ENCODE measurements at regions not wholly inside any gene's neighbourhood (a gene's known extent, or its start where the extent isn't known, plus 50 kb on each side); places are given as distances from the start of the nearest gene placed in this dataset.
"Not testable (repeated sequence)": the region's sequence is repeated elsewhere in the genome, so short reads cannot be mapped to it uniquely, and the experiment has no call there.

DNA sequence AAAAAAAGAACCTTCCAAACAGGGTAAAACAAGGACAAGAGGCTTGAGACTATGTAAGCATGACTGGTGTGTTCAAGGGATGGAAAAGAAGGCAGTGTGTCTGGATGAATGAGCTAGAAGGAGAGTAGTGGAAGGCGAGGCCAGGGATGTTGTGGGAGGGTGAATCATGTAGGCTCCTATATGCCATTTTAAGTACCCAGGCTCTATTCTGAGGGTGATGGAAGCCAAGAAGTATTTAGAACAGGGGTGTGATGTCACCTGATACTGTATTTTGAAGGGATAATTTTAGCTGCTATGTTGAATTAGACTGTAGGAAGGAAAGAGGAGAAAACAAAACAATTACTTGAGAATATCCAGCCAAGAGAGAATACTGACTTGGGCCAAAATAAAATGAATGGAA, 524.7 kb upstream of the CRIM1 start:
- in situ Hi-C loops (cut with MboI; ENCODE audit: low sequenced_read_pairs): no loop called here

DNA sequence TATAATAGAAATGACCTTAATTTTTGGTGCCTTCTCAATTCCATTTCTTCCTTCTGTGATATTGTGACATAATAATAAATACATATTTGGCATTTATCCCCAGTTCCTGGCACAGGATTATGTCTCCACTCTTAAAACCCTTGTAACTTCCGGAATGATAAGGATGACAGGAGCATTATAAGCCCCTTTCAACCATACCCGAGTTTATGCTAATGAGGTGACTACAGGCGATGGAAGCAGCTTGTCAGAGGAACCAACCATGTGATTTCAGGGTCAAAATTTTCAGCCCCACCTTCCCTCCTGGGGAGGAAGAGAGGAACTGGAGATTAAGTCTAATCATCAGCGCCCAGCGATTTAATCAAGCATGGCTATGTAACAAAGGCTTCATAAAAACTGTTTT, 528.5 kb upstream of the CRIM1 start:
- in situ Hi-C loops (cut with MboI; ENCODE audit: low sequenced_read_pairs): no loop called here

DNA sequence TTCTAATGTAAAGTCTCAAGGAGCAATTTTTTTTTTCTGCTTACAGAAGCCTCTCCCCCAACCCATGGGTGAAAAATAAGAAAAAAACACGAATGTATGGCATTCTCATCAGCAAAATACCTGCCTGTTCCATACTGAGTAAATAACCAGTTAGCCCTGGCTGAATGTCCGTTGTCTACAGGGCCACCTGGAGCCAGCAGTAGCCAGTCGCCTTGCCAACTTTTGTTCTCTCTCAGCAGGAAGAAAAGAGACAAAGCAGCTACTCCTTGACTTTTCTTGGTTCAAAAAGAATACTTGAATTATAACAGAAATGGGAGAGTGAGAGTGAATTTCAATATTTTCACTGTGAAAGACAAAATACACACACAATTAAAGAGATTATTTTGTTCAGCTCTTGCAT, 532.9 kb upstream of the CRIM1 start:
- in situ Hi-C loops (cut with MboI; ENCODE audit: low sequenced_read_pairs): no loop called here

DNA sequence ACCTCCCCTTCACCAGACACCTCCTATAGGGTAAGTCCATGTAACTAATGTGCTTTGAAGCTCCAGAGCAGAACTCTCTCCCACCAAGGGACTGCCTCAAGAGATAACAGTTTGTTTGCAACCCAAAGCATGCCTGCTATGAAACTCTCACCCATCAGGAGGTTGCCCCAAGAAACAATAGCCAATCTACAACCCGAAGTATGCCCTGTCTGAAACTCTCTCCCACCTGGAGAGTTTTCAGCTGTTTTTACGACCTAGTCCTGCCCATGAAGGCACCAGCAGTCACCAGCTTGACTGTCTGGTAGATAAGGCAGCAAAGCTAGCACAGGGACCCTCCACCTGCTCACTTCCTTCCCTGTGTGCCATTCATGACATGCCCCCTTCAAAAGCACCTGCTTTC, 533.9 kb upstream of the CRIM1 start:
- in situ Hi-C loops (cut with MboI; ENCODE audit: low sequenced_read_pairs): no loop called here

DNA sequence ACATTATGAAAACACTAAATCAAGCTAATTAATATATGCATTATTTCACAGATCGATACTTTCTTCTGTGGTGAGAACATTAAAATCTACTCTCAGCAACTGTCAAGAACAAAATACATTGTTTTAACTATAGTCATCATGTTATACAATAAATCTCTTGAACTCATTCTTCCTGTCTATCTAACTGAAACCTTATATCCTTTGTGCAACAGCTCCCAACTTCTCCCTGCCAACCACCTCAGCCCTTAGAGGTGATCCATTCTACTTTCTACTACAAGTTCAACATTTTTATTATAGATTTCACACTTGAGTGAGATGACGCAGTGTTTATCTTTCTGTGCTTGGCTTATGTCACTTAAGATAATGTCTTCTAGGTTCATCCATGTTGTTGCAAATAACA, 535.2 kb upstream of the CRIM1 start:
- in situ Hi-C loops (cut with MboI; ENCODE audit: low sequenced_read_pairs): no loop called here

DNA sequence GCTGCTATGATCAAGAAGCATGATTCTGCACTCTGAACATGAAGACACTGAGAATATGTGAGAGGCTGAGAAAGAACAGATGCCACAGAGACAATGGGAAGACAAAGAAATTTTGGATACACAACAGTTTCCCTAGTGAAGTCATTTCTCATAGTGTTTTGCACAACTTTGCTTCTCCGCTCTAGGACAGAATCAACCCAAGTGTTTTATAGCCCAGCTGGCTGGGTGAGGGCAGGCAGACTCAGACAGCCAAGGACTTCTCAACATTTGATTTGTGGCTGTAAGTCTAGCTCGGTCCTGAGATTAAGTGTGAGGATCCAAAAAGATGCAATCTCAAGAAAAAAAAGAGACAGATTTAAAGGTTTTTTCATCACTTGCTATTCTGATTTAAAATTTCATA, 536.5 kb upstream of the CRIM1 start:
- in situ Hi-C loops (cut with MboI; ENCODE audit: low sequenced_read_pairs): no loop called here

DNA sequence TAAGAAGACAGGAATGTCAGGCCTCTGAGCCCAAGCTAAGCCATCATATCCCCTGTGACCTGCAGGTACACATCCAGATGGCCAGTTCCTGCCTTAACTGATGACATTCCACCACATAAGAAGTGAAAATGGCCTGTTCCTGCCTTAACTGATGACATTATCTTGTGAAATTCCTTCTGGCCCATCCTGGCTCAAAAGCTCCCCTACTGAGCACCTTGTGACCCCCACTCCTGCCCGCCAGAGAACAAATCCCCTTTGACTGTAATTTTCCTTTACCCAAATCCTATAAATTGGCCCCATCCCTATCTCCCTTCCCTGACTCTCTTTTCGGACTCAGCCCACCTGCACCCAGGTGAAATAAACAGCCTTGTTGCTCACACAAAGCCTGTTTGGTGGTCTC, 537.2 kb upstream of the CRIM1 start:
- in situ Hi-C loops (cut with MboI; ENCODE audit: low sequenced_read_pairs): not testable (repeated sequence)

DNA sequence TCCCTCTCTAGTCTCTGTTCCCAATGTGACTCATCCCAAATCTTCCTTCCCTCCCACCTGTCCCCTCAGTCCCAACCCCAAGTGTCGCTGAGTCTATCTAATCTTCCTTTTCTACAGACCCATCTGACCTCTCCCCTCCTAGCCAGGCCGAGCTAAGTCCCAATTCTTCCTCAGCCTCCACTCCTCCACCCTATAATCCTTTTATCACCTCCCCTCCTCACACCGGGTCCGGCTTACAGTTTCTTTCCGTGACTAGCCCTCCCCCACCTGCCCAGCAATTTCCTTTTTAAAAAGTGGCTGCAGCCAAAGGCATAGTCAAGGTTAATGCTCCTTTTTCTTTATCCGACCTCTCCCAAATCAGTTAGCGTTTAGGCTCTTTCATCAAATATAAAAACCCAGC, 541.0 kb upstream of the CRIM1 start:
- in situ Hi-C loops (cut with MboI; ENCODE audit: low sequenced_read_pairs): not testable (repeated sequence)

DNA sequence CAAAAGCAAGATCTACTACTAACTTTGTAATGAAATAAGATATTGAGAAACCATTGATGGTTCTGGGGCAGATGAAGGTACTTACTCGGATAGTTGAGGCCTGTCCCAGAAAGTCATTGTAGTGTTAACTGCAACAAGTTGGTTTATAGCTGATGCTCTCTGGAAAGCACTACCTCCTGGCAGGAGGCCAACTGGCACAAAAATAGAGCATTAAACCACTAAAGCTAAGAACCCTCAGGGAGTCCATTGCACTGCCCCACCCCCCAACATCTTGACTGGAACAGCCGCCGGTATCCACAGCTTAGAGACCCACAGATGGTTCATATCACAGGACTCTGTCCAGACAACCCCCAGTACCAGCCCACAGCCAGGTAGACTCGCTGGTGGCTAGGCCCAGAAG, 552.5 kb upstream of the CRIM1 start:
- in situ Hi-C loops (cut with MboI; ENCODE audit: low sequenced_read_pairs): no loop called here

DNA sequence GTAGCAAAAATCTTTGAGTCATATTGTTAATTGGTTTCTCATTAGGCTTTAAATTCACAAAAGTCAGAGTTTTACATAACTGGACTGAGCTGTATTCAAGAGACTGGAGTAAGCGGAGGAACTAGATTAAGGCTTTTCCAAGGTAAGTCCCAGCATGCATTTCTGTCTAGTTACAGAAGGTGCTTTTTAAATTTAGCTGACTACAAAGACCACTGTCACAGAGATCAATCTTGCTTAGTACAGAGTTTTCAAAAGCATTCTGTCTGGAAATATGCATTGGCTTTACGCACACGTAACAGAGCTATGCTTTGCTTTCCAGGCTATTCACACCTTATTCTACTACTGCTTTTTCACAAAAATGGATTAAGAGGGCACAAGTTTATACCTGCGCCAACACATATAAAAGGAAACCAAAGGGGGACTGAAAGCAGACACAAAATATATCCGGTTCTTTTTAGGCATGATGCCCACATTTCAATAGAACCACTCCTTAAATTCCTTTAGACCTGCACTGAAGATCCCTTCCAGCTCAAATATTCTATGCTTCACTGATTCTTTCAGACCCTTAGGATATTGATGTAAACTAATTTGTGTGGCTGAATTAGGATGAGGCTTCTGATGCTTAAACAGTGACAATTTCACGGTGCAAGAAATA, 560.7 kb upstream of the CRIM1 start:
- in situ Hi-C loops (cut with MboI; ENCODE audit: low sequenced_read_pairs): no loop called here

DNA sequence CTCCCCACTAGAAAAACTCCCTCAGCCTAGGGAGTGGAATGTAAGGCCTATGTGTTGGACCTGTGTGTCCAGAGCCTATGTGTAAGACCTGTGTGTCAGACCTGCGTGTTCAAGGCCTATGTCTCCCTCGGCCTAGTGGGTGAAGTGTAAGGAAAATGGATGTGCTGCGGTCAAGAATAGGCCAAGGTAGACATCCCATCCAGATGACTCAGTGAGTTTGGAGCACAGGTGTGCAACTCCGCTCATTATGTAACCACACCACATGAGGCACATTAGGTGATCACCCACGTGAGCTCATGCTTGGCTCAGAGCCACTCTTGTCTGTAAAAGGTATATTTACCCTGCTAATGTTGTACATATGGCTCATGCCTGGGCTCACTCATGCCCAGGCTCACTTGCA, 565.3 kb upstream of the CRIM1 start:
- in situ Hi-C loops (cut with MboI; ENCODE audit: low sequenced_read_pairs): no loop called here

DNA sequence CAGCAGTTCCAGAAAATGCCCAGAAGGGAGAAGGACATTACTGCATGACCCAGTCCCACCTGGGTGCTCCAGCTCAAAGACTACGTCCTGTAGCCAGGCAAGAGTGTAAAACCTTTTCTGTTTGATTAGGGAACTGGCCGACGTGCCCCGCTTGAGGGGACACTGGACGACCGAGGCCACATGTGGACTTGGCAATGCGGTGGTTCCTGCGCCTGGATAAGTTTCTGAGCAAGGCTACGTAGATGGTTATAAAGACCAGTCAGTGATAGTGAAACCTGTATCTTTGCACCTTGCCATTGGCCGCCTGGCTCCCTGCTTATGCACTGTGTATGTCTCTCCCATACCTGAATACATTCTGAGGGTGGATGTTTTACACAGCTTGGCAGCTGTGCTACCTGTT, 567.0 kb upstream of the CRIM1 start:
- in situ Hi-C loops (cut with MboI; ENCODE audit: low sequenced_read_pairs): no loop called here

DNA sequence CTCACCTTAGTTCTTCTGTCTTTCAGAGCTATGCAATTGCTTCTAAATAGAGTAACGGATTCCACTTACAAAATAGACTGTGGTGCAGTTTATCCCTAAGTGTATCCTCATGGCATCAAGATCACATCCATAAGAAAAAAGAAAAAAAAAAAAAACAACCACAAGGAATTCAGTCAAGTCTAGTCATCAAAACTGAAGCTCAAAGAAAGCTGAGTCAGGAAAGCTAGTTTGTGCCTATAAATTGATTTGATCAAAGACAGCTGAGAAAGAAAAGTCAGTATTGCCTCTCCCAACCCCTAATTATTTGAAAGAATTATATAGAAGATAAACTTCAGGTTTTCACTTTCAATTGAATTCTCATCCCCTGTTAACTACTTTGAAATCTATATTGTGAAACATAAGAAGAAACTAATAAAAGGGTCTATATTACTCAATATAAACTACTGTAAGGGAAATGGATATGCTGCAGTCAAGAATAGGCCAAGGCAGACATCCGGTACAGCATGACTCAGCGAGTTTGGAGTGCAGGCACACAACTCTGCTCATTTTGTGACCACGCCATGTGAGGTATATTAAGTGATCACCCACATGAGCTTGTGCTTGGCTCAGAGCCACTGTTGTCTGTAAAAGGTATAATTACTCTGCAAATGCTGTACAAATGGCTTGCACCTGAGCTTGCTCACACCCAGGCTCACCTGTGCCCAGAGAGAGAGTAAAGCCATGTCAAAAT, 568.1 kb upstream of the CRIM1 start:
- in situ Hi-C loops (cut with MboI; ENCODE audit: low sequenced_read_pairs): no loop called here

DNA sequence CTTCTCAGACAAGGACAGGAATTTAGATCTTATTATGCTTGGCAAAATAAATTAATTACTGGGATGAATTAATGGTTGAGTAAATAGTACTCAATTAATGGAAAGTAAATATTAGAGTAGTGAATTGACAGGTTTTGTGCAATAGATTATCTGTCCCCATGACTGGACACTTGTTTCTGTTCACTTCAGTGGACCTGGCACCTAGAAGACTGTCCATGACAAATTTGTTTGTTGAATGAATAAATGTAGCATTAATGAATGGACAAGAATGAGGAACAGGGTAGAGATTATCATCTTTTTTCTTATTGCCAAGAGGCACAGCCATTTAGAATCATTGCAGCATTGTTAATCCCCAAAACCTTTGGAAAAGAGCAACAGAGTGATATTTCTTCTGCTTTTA, 570.0 kb upstream of the CRIM1 start:
- in situ Hi-C loops (cut with MboI; ENCODE audit: low sequenced_read_pairs): no loop called here

DNA sequence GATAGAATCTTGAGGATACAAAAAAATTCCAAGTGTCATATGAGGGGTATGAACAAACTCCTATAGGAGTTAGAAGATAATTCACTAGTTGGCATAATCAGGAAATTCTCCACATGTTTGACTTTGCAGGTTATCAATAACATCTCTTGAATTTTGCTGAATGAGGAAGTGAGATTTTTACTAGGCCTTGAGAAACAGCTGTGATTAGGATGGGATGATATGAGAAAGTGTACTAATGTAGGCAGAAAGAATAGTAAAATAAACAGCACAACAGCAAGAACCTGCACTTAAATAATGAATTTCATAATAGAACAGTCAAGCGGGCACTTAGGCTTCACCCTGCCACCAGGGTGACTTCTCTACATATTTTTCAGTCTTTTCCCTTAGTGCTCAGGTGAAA, 570.8 kb upstream of the CRIM1 start:
- in situ Hi-C loops (cut with MboI; ENCODE audit: low sequenced_read_pairs): no loop called here

DNA sequence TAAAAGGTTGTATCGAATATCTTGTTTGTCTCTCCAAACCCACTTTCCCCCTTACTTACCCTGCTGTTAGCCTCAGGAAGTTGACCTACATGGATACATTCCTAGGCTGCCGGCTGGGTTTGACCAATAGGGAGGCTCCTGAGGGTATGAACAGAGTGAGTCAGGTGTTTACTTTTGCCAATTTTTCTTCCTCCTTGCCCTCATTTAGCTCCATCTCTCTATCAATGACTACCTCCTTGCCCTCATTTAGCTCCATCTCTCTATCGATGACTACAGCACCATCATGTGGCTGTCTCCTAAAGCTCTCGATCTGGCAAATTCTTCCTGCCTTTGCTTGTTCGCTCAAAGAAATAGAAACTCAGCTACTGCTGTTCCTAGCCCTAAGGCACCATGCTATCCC, 571.9 kb upstream of the CRIM1 start:
- in situ Hi-C loops (cut with MboI; ENCODE audit: low sequenced_read_pairs): no loop called here

DNA sequence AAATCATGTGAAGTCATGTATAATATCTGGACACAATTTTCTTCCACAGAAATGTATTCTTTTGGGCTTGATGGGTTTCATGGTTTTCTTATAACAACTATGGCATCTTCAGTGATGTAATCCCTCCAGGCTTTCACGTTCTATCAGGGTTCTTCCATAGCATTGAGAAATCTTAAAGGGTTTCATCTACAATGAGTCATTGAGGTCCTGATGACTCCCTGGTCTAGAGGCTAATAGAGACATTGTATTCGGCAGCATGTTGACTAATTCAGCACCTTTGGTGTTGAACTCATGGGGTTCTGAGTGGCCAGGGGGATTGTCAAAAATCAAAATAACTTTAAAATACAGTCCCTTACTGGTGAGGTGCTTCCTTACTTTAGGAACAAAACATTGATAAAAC, 614.0 kb upstream of the CRIM1 start:
- in situ Hi-C loops (cut with MboI; ENCODE audit: low sequenced_read_pairs): no loop called here

DNA sequence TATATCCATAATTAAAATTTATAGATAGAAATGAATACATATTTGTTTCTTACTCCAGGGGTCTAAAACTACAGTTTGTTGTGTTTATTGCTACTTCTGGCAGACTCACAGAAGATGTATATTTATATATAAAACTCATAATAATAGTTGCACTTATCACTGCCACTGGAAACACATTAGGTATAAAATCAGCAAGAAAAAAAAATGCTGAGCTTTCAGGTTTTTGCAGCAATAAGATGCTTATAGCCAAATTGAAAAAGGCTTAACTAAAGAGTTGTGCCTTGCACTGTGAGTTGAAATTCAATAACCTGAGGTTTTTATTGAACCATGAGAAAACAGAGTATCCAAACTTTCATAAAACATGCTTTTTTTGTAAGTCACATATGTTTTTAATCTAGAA, 623.9 kb upstream of the CRIM1 start:
- in situ Hi-C loops (cut with MboI; ENCODE audit: low sequenced_read_pairs): no loop called here

DNA sequence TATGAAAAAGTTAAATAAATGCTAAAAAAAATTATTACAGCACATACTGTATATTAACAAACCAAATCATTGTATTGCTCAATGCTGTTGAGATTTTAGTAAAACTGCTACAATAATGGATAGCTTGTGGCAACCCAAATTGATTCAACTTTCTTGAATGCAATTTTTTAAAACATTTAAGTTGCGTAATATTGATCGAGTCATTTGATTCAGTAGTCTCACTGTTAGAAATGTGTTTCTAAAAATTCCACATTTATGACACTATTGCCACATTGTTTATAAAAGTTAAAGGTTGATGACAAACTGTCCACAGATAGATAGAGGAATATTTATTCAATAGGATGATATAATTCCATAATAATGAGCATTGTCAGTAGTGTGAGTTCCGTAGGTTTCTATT, 640.7 kb upstream of the CRIM1 start:
- in situ Hi-C loops (cut with MboI; ENCODE audit: low sequenced_read_pairs): no loop called here

DNA sequence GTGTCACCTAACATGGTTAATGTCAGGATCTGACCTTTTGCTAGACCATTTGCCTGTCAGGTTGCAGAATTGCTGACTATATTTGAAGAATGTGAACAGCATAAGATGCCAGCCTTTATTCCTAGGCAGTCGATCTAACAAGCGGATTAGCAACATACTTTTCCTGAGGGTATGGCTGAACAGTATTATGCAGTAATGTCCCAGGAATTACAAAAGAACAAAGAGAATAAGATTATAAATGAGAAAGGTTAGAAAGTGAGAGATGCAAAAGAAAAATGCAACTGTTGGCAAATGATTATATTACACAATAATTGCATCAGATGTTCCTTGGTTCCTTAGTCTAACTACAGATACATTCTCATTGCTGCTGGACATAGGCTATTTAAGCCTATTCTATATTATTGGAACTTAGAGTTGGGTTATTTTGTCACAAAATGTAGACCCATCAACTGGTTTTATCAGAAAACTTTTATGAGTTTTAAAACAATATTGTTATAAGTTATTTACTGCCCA, 647.1 kb upstream of the CRIM1 start:
- in situ Hi-C loops (cut with MboI; ENCODE audit: low sequenced_read_pairs): no loop called here

DNA sequence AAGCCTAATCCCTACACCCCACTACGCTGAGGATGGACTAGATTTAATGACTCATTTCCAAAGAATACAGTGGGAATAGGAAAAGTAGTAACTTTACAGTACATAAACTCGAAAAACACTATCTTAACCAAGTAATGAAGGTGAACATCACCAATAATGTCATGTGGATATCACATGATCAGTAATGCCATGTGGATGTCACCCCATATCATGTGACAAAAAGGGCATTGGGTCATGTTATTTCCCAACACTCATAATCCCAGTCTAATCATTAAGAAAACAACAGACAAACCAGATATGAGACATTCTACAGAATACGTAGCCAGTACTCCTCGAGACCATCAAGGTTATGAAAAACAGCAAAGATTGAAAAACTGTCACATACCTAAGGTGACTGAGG, 667.3 kb upstream of the CRIM1 start:
- in situ Hi-C loops (cut with MboI; ENCODE audit: low sequenced_read_pairs): no loop called here

DNA sequence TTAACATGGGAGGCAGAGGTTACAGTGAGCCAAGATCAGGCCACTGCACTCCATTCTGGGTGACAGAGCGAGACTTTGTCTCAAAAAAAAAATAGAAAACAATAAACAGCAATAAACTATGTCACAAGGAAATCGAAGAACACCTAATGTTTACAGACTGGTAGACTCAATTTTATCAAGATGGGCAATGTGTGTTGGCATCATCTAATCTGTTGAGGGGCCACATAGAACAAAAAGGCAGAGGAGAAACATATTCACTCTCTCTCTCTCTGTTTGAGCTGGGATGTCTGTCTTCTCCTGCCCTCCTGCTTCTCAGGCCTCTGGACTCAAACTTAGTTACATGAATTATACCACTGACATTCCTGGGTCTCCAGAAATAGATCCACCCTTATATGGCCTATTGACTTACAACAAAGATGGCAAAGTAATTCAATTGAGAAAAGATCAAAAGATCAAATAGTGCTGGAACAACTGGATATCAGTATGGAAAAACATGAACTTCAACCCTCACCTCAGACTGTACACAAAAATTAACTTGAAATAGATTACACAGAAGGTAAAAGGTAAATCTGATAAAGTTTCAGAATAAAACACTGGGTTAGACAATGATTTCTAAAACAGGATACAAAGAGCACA, 703.8 kb upstream of the CRIM1 start:
- in situ Hi-C loops (cut with MboI; ENCODE audit: low sequenced_read_pairs): no loop called here
